Esophagus squamous epithelium (tissue), 5 donors: ENCODE measurements at regions not wholly inside any gene's neighbourhood (a gene's known extent, or its start where the extent isn't known, plus 50 kb on each side); places are given as distances from the start of the nearest gene placed in this dataset.
"Not testable (repeated sequence)": the region's sequence is repeated elsewhere in the genome, so short reads cannot be mapped to it uniquely, and the experiment has no call there.

Experiments used
- DNase-seq: peaks from one replicate; lab custom pipeline; 2025; lab: John Stamatoyannopoulos, UW
- H3K27ac ChIP-seq, 4 donors: fragments of 200-600 bp; sonication (generic); one replicate each; pipeline ENCODE4 v1.5.1; 2016 to 2019; ENCODE audit warnings: mild to moderate bottlenecking in 1 of 4
- H3K27me3 ChIP-seq, 4 donors: fragments of 200-600 bp; sonication (generic); 1 replicate in 3 of 4; 2 replicates in 1 of 4; pipeline versions ENCODE4 v1.5.1 to v1.6.0; 2017 to 2021; ENCODE audit warnings: antibody characterized with exemption in 1 of 4
- H3K36me3 ChIP-seq, 3 donors: fragments of 200-600 bp; sonication (generic); one replicate each; pipeline ENCODE4 v1.5.1; 2016 to 2019
- H3K4me1 ChIP-seq, 3 donors: fragments of 200-600 bp; sonication (generic); one replicate each; pipeline ENCODE4 v1.5.1; 2017 to 2019
- H3K4me3 ChIP-seq, 4 donors: fragments of 200-600 bp; sonication (generic); 1 replicate in 3 of 4; 2 replicates in 1 of 4; pipeline ENCODE4 v1.5.1; 2016 to 2019; ENCODE audit warnings: mild to moderate bottlenecking in 2 of 4, moderate library complexity in 1 of 4
- H3K9me3 ChIP-seq, 3 donors: fragments of 200-600 bp; sonication (generic); one replicate each; pipeline ENCODE4 v1.5.1; 2016 to 2019
- POLR2A ChIP-seq, 4 donors: fragments of 450-650 bp; IDR thresholded peaks; one replicate each; pipeline ENCODE4 v1.6.1; 2017; ENCODE audit warnings: antibody characterized with exemption in 4 of 4, mild to moderate bottlenecking in 4 of 4, moderate library complexity in 3 of 4
- WGBS, 2 donors: methylation state at CpG; one replicate each; pipeline ENCODE4 v1.1.5; 2018; 5-methylcytosine and 5-hydroxymethylcytosine counted together
- intact Hi-C: fragments of 100-400 bp; cut with DNase I; formaldehyde crosslinking; loops from one replicate; pipeline ENCODE4 v1.15.0; 2022
- TF ChIP-seq, protein P1 (sequence below), 6 experiments: fragments of 450-650 bp in 4 of 6; fragments of 200-600 bp in 2 of 6; sonication (generic) in 2 of 6; IDR thresholded peaks; one replicate each; pipeline ENCODE4 v1.5.1; 2016 to 2019; ENCODE audit warnings: antibody characterized with exemption in 6 of 6, mild to moderate bottlenecking in 4 of 6, moderate library complexity in 4 of 6
- donor health status: DM: yes; HTN: yes; CAD: no.

DNA sequence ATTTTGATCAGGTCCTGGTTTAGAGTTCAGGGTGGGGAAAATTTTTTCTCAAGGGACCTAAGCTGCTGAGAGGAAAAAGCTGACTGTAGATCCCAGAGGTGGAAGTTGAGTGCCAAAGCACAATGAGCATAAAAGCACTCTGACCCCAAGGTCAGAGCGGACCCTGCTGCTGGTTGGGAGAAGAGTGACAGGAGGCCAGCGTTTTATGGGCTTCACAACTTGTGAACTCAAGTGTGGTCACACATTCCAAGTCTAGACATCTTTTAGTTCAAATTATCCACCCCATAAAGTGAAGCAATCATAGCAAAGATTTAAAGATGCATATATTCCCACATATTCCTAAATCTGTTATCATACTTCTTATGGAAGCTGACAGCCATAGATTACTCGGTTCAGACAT is 220.3 kb downstream of the CHIC2 start:
- TF ChIP-seq POLR2A (IDR thresholded peaks at IDR 0.05): no peak
- TF ChIP-seq, protein P1, sequence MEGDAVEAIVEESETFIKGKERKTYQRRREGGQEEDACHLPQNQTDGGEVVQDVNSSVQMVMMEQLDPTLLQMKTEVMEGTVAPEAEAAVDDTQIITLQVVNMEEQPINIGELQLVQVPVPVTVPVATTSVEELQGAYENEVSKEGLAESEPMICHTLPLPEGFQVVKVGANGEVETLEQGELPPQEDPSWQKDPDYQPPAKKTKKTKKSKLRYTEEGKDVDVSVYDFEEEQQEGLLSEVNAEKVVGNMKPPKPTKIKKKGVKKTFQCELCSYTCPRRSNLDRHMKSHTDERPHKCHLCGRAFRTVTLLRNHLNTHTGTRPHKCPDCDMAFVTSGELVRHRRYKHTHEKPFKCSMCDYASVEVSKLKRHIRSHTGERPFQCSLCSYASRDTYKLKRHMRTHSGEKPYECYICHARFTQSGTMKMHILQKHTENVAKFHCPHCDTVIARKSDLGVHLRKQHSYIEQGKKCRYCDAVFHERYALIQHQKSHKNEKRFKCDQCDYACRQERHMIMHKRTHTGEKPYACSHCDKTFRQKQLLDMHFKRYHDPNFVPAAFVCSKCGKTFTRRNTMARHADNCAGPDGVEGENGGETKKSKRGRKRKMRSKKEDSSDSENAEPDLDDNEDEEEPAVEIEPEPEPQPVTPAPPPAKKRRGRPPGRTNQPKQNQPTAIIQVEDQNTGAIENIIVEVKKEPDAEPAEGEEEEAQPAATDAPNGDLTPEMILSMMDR (IDR thresholded peaks at IDR 0.05): no peak
- Histone ChIP-seq H3K4me1 (no peaks in the 10 kb centered on the region), H3K27ac (no peak overlapping the region), H3K9me3 (no peaks in the 10 kb centered on the region), H3K36me3 (no peaks in the 10 kb centered on the region), H3K27me3 (no peaks in the 10 kb centered on the region), H3K4me3 (no peak overlapping the region)
- intact Hi-C loops: no loop called here
- WGBS, 2 donors: 73 to 82% methylated on average over 3 of the region's 3 CpGs
- DNase-seq: no peak

DNA sequence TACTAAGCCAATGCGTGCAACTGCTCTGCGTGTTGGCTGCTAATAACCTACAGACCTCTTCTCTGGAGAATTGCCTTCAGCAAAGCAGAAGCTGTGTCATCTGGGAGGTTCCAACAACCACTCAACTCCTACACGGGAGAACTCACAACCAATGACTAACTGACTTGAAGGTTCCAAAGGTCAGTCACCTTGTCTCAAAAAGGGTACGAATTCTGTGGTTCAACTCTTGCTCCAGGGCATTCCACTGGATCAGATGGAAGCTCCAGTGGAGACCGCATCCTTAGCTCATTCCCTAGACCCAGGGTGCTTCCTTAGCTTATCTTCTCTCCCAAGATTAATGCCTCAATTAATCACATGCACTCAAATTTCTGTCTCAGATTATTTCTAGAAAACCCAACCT is 222.7 kb downstream of the CHIC2 start:
- Histone ChIP-seq H3K27me3 (no peaks in the 10 kb centered on the region), H3K4me1 (no peaks in the 10 kb centered on the region), H3K27ac (no peak overlapping the region), H3K36me3 (no peaks in the 10 kb centered on the region), H3K4me3 (no peak overlapping the region), H3K9me3 (peaks cover 0 to 13% (median 0%) of the 10 kb centered on the region in 3 donors)
- no peak for TF ChIP-seq POLR2A (IDR thresholded peaks at IDR 0.05)
- TF ChIP-seq, protein P1 (IDR thresholded peaks at IDR 0.05): no peak
- WGBS, 2 donors: 80 to 90% methylated on average over 5 of the region's 5 CpGs
- no peak for DNase-seq
- intact Hi-C loops: no loop called here

DNA sequence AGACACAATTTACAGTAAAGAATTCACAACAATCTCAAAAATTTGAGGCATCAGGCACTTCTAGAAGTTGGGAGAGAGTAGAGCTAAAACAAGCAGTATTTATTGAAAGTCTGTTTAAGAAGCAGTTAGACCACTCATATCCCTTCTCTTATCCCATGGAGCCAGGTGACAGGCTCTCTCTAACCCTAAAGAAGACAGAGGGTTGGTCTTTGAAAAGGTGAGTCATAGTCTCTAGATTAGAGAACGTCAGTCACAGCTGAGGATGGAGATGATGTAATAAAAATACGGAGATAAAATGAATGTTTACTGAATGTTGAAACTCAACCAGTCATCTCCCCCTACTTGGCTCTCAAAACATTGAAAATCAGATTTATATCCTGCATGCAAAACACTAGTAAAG is 223.8 kb downstream of the CHIC2 start:
- Histone ChIP-seq H3K27me3 (no peaks in the 10 kb centered on the region), H3K4me1 (no peaks in the 10 kb centered on the region), H3K36me3 (no peaks in the 10 kb centered on the region), H3K4me3 (no peak overlapping the region), H3K27ac (no peak overlapping the region), H3K9me3 (peaks cover 0 to 13% (median 0%) of the 10 kb centered on the region in 3 donors)
- TF ChIP-seq, protein P1 (IDR thresholded peaks at IDR 0.05): no peak
- TF ChIP-seq POLR2A (IDR thresholded peaks at IDR 0.05): no peak
- intact Hi-C loops: no loop called here
- DNase-seq: no peak
- 29 to 30% methylated on average over 2 of the region's 2 CpGs for WGBS, 2 donors

DNA sequence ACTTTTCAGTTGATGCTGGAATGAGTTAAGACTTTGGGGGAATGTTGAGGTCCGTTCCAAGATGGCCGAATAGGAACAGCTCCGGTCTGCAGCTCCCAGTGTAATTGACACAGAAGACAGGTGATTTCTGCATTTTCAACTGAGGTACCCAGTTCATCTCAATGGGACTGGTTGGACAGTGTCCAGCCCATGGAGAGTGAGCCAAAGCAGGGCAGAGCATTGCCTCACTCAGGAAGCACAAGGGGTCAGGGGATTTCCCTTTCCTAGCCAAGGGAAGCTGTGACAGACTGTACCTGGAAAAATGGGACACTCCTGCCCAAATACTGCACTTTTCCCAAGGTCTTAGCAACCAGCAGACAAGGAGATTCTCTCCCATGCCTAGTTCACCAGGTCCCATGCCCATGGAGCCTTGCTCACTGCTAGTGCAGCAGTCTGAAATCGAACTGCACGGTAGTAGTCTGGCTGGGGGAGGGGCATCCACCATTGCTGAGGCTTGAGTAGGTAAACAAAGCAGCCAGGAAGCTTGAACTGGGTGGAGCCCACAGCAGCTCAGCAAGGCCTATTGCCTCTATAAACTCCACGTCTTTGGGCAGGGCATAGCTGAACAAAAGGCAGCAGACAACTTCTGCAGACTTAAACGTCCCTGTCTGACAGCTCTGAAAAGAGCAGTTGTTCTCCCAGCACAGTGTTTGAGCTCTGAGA is 231.0 kb downstream of the CHIC2 start:
- intact Hi-C loops, H3K4me1 ChIP-seq, H3K36me3 ChIP-seq, DNase-seq, H3K4me3 ChIP-seq, H3K27me3 ChIP-seq, H3K27ac ChIP-seq: not testable (repeated sequence)
- WGBS, 2 donors: 69 to 82% methylated on average over 4 of the region's 7 CpGs
- peaks cover 0 to 19% (median 10%) of the 10 kb centered on the region in 3 donors for H3K9me3 ChIP-seq

DNA sequence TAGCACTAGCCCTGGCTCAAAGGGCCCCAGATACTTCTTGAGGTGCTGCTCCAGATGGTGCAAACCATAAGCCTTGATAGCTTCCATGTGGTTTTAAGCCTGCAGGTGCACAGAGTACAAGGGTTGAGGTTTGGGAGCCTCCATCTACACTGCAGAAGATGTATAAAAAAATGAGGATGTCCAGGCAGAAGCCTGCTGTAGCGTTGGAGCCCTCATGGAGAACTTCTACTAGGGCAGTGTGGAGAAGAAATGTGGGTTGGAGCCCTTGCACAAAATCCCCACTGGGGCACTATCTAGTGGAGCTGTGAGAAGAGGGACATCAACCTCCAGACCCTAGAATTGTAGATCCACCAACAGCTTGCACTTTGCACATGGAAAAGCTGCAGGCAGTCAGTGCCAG is 231.9 kb downstream of the CHIC2 start:
- Histone ChIP-seq H3K4me3 (no peak overlapping the region), H3K27ac (no peak overlapping the region), H3K9me3 (peaks cover 0 to 11% (median 10%) of the 10 kb centered on the region in 3 donors), H3K4me1 (no peaks in the 10 kb centered on the region), H3K27me3 (no peaks in the 10 kb centered on the region), H3K36me3 (no peaks in the 10 kb centered on the region)
- intact Hi-C loops: no loop called here
- no peak for TF ChIP-seq POLR2A (IDR thresholded peaks at IDR 0.05)
- TF ChIP-seq, protein P1 (IDR thresholded peaks at IDR 0.05): no peak
- 70 to 75% methylated on average over 1 of the region's 1 CpG for WGBS, 2 donors
- no peak for DNase-seq
